GM18508 (cell line): ENCODE measurements at regions not wholly inside any gene's neighbourhood (a gene's known extent, or its start where the extent isn't known, plus 50 kb on each side); places are given as distances from the start of the nearest gene placed in this dataset.

ENCODE experiments used
- ATAC-seq: cut with Tn5 transposase; IDR thresholded peaks from one replicate; pipeline ENCODE4 v1.9.1; 2021; ENCODE audit warnings: moderate number of reproducible peaks; ENCODE audit not compliant: insufficient read depth, unreplicated experiment

GRCh38 chr2:133713049-133713580 is 144.9 kb upstream of the NCKAP5 start:
- ATAC-seq: no peak

GRCh38 chr2:133716166-133716565 is 147.9 kb upstream of the NCKAP5 start:
- ATAC-seq: no peak

- ATAC-seq: no peak
These were observed 149.2 kb upstream of the NCKAP5 start for GRCh38 chr2:133717497-133717896.

GRCh38 chr2:133718688-133719201 is 150.5 kb upstream of the NCKAP5 start:
- ATAC-seq: no peak

GRCh38 chr2:133720429-133720828 is 152.2 kb upstream of the NCKAP5 start:
- ATAC-seq: no peak

- no peak for ATAC-seq
These were observed 152.9 kb upstream of the NCKAP5 start for GRCh38 chr2:133721118-133721517.

GRCh38 chr2:133723133-133723532 is 154.9 kb upstream of the NCKAP5 start:
- no peak for ATAC-seq

GRCh38 chr2:133726973-133727372 is 158.7 kb upstream of the NCKAP5 start:
- ATAC-seq: no peak

GRCh38 chr2:133732059-133732458 is 163.8 kb upstream of the NCKAP5 start:
- ATAC-seq: no peak

- ATAC-seq: no peak
These were observed 165.0 kb upstream of the NCKAP5 start for GRCh38 chr2:133732982-133733900.

GRCh38 chr2:133733901-133734255 is 165.6 kb upstream of the NCKAP5 start:
- no peak for ATAC-seq

GRCh38 chr2:133734716-133735495 is 166.6 kb upstream of the NCKAP5 start:
- no peak for ATAC-seq

GRCh38 chr2:133736674-133737073 is 168.4 kb upstream of the NCKAP5 start:
- ATAC-seq: no peak

GRCh38 chr2:133737242-133737993 is 169.2 kb upstream of the NCKAP5 start:
- ATAC-seq: no peak

GRCh38 chr2:133739039-133739438 is 170.8 kb upstream of the NCKAP5 start:
- ATAC-seq: no peak

GRCh38 chr2:133740500-133740899 is 172.2 kb upstream of the NCKAP5 start:
- no peak for ATAC-seq

- ATAC-seq: no peak
These were observed 179.9 kb upstream of the NCKAP5 start for GRCh38 chr2:133748007-133748700.

GRCh38 chr2:133753665-133754064 is 185.4 kb upstream of the NCKAP5 start:
- ATAC-seq: no peak

GRCh38 chr2:133755480-133756300 is 187.4 kb upstream of the NCKAP5 start:
- no peak for ATAC-seq
